HepG2 (cell line): ENCODE measurements at regions not wholly inside any gene's neighbourhood (a gene's known extent, or its start where the extent isn't known, plus 50 kb on each side); places are given as distances from the start of the nearest gene placed in this dataset.
"Not testable (repeated sequence)": the region's sequence is repeated elsewhere in the genome, so short reads cannot be mapped to it uniquely, and the experiment has no call there.

ENCODE experiments used
- CTCF ChIP-seq: sonication (generic); formaldehyde crosslinking; IDR thresholded peaks from 2 replicates; pipeline ENCODE4 v1.5.0; 2020; ENCODE audit warnings: mild to moderate bottlenecking, missing genetic modification reagents, moderate library complexity
- FOXA3 ChIP-seq: IDR thresholded peaks from 2 replicates; pipeline ENCODE4 v1.6.1; 2016; ENCODE audit warnings: missing genetic modification reagents, missing compliant biosample characterization
- ZNF232 ChIP-seq: sonication (generic); formaldehyde crosslinking; IDR thresholded peaks from 2 replicates; pipeline ENCODE4 v1.4.0; 2020; ENCODE audit warnings: missing genetic modification reagents, borderline replicate concordance
- ZSCAN5A ChIP-seq: sonication (generic); formaldehyde crosslinking; IDR thresholded peaks from 2 replicates; pipeline ENCODE4 v1.8.0; 2022; ENCODE audit warnings: mild to moderate bottlenecking, missing genetic modification reagents, borderline replicate concordance

GRCh38 chr12:37668557-37668956, 648.0 kb upstream of the ALG10B start:
- TF ChIP-seq ZSCAN5A (CRISPR knock-in tag); CTCF (CRISPR knock-in tag); FOXA3 (CRISPR knock-in tag); ZNF232: not testable (repeated sequence)
